WTC11 (cell line): ENCODE measurements at regions not wholly inside any gene's neighbourhood (a gene's known extent, or its start where the extent isn't known, plus 50 kb on each side); places are given as distances from the start of the nearest gene placed in this dataset.

Experiments used
- ATAC-seq: fragments of 200-7000 bp; cut with Tn5 transposase; 2 replicates; pipeline ENCODE4 v1.10.0; 2021; ENCODE audit warnings: mild to moderate bottlenecking, moderate library complexity
- CTCF ChIA-PET: fragments of 300-600 bp; sonication (Branson Sonifier 250); formaldehyde crosslinking; loops from one replicate; lab custom pipeline; 2021; ENCODE audit warnings: antibody characterized with exemption; lab: Charles Lee
- POLR2A ChIA-PET: fragments of 350-600 bp; sonication (Branson Sonifier 250); formaldehyde crosslinking; loops from one replicate; lab custom pipeline; 2021; ENCODE audit warnings: antibody characterized with exemption; lab: Charles Lee
- DNase-seq: peaks from one replicate; pipeline ENCODE4 v3.0.0; 2021; ENCODE audit warnings: low spot score
- H3K27ac Mint-ChIP-seq: 2 replicates; pipeline ENCODE4 v1.8.0; 2021; ENCODE audit warnings: mixed read lengths
- H3K27me3 Mint-ChIP-seq: 2 replicates; pipeline ENCODE4 v1.8.0; 2021; ENCODE audit warnings: low read depth, mild to moderate bottlenecking, moderate library complexity, mixed read lengths
- H3K36me3 Mint-ChIP-seq: 2 replicates; pipeline ENCODE4 v1.8.0; 2021; ENCODE audit warnings: mixed read lengths
- H3K4me1 Mint-ChIP-seq: 2 replicates; pipeline ENCODE4 v1.8.0; 2022; ENCODE audit warnings: mixed read lengths
- H3K4me3 Mint-ChIP-seq: 2 replicates; pipeline ENCODE4 v1.8.0; 2021; ENCODE audit warnings: mild to moderate bottlenecking, moderate library complexity, mixed read lengths
- H3K9me3 Mint-ChIP-seq: 2 replicates; pipeline ENCODE4 v1.8.0; 2021; ENCODE audit warnings: mixed read lengths
- ATF1 ChIP-seq: sonication (generic); formaldehyde crosslinking; IDR thresholded peaks from 2 replicates; pipeline ENCODE4 v1.8.1; 2023; ENCODE audit warnings: mild to moderate bottlenecking, moderate library complexity, missing genetic modification reagents
- CBFB ChIP-seq: sonication (generic); formaldehyde crosslinking; IDR thresholded peaks from 2 replicates; pipeline ENCODE4 v1.8.1; 2022; ENCODE audit warnings: mild to moderate bottlenecking, low read depth, missing genetic modification reagents
- EMX1 ChIP-seq: fragments of 250-450 bp; sonication (Bioruptor Pico); IDR thresholded peaks from 2 replicates; pipeline ENCODE4 v1.8.0; 2021; ENCODE audit warnings: mild to moderate bottlenecking
- FOXK1 ChIP-seq: sonication (generic); formaldehyde crosslinking; IDR thresholded peaks from 2 replicates; pipeline ENCODE4 v1.8.0; 2022; ENCODE audit warnings: mild to moderate bottlenecking, moderate library complexity, missing genetic modification reagents
- GRHL2 ChIP-seq: fragments of 250-450 bp; sonication (Bioruptor Pico); IDR thresholded peaks from 2 replicates; pipeline ENCODE4 v1.8.0; 2022; ENCODE audit warnings: mild to moderate bottlenecking, moderate library complexity; ENCODE audit not compliant: insufficient replicate concordance, severe bottlenecking
- IRF2 ChIP-seq: sonication (generic); formaldehyde crosslinking; IDR thresholded peaks from 2 replicates; pipeline ENCODE4 v1.8.0; 2022; ENCODE audit warnings: low read depth, missing genetic modification reagents, borderline replicate concordance
- KAT7 ChIP-seq: sonication (generic); formaldehyde crosslinking; IDR thresholded peaks from 2 replicates; pipeline ENCODE4 v1.8.1; 2023; ENCODE audit warnings: missing genetic modification reagents, mild to moderate bottlenecking, borderline replicate concordance
- OVOL2 ChIP-seq: fragments of 250-450 bp; sonication (Bioruptor Pico); IDR thresholded peaks from 2 replicates; pipeline ENCODE4 v1.9.0; 2021; ENCODE audit warnings: mild to moderate bottlenecking, borderline replicate concordance
- SMAD3 ChIP-seq: sonication (generic); formaldehyde crosslinking; IDR thresholded peaks from 2 replicates; pipeline ENCODE4 v1.8.0; 2022; ENCODE audit warnings: missing genetic modification reagents, mild to moderate bottlenecking, borderline replicate concordance
- TEAD1 ChIP-seq: sonication (generic); formaldehyde crosslinking; IDR thresholded peaks from 2 replicates; pipeline ENCODE4 v1.8.0; 2022; ENCODE audit warnings: mild to moderate bottlenecking, missing genetic modification reagents
- ZBTB21 ChIP-seq: sonication (generic); formaldehyde crosslinking; IDR thresholded peaks from 2 replicates; pipeline ENCODE4 v1.8.1; 2023; ENCODE audit warnings: mild to moderate bottlenecking, missing genetic modification reagents, borderline replicate concordance
- ZNF138 ChIP-seq: sonication (generic); formaldehyde crosslinking; conservative IDR thresholded peaks from 2 replicates; pipeline ENCODE4 v1.8.1; 2022; ENCODE audit warnings: mild to moderate bottlenecking, moderate library complexity, missing genetic modification reagents
- ZNF263 ChIP-seq: sonication (generic); formaldehyde crosslinking; IDR thresholded peaks from 2 replicates; pipeline ENCODE4 v1.8.1; 2022; ENCODE audit warnings: low read depth, mild to moderate bottlenecking, moderate library complexity, missing genetic modification reagents
- ZNF396 ChIP-seq: fragments of 250-450 bp; sonication (Bioruptor Pico); IDR thresholded peaks from 2 replicates; pipeline ENCODE4 v1.8.0; 2021; ENCODE audit warnings: mild to moderate bottlenecking, moderate library complexity, borderline replicate concordance
- TF ChIP-seq, protein P1 (sequence below): fragments of 250-450 bp; sonication (Bioruptor Pico); IDR thresholded peaks from 2 replicates; pipeline ENCODE4 v2.1.2; 2022; ENCODE audit warnings: mild to moderate bottlenecking, moderate library complexity
- TF ChIP-seq, protein P2 (sequence below): sonication (generic); formaldehyde crosslinking; IDR thresholded peaks from 2 replicates; pipeline ENCODE4 v1.8.0; 2022; ENCODE audit warnings: mild to moderate bottlenecking, missing genetic modification reagents
- TF ChIP-seq, protein P3 (sequence below): sonication (generic); formaldehyde crosslinking; IDR thresholded peaks from 2 replicates; pipeline ENCODE4 v1.8.0; 2023; ENCODE audit warnings: missing genetic modification reagents
- TF ChIP-seq, protein P4 (sequence below): fragments of 250-450 bp; sonication (Bioruptor Pico); conservative IDR thresholded peaks from 2 replicates; pipeline ENCODE4 v1.9.0; 2021; ENCODE audit warnings: mild to moderate bottlenecking
- TF ChIP-seq, protein P5 (sequence below): fragments of 200-600 bp; IDR thresholded peaks from 2 replicates; pipeline ENCODE4 v1.8.0; 2022; ENCODE audit warnings: antibody characterized with exemption

DNA sequence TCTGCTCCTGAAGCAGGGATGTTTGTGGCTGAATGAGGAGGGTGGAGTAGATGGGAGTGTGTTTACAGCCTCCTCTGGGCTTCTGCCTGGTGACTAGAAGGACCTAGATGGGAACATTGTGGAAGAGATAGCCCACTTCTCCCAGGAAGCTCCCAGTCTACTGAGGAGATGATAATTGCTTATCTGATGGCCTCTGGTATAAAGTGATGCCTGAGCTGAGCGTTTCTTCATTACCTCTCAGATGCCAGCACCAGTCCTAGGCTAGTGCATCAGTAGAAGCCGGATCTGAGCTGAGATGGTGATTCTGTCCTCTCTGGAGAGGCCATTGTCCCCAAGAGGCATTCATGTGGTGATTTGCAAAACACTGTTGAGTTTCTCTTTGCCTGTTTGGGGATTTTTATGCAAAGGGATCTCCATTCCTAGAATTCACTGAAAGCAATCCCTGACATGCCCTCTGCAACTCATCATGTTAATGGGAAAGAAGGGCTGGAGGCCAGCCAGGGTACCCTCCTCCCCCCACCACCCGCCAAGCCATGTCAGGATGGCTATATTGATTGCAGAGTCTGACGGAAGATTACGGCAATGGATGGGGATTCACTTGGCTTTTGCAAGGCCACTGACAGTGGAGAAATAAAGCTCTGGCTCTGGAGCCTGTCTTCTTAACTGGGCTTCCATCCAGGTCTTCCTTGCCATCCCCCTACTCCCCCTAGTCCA, 166.4 kb upstream of the ROPN1 start:
- Mint-ChIP-seq H3K27ac (peak overlapping the region; percentile 95), H3K4me1 (peaks cover 15% of the 10 kb centered on the region; the same call in 1 of the 2 replicates), H3K4me3 (peak overlapping the region; percentile 26; the same call in 1 of the 2 replicates), H3K9me3 (peaks cover 20% of the 10 kb centered on the region), H3K27me3 (no peaks in the 10 kb centered on the region; the same call in 1 of the 2 replicates), H3K36me3 (peaks cover 10% of the 10 kb centered on the region)
- ATAC-seq (peak; percentile 92), DNase-seq (peak; percentile 59)
- no peak for TF ChIP-seq SMAD3 (CRISPR knock-in tag)
- TF ChIP-seq TEAD1 = 0 out of 2 replicates have a peak, but pooled peaks have one; percentile 52
- TF ChIP-seq, protein P1, sequence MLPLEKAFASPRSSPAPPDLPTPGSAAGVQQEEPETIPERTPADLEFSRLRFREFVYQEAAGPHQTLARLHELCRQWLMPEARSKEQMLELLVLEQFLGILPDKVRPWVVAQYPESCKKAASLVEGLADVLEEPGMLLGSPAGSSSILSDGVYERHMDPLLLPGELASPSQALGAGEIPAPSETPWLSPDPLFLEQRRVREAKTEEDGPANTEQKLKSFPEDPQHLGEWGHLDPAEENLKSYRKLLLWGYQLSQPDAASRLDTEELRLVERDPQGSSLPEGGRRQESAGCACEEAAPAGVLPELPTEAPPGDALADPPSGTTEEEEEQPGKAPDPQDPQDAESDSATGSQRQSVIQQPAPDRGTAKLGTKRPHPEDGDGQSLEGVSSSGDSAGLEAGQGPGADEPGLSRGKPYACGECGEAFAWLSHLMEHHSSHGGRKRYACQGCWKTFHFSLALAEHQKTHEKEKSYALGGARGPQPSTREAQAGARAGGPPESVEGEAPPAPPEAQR (CRISPR knock-in tag) = 0 out of 2 replicates have a peak, but pooled peaks have one; percentile 44
- peak; percentile 77; the same call in 1 of the 2 replicates for TF ChIP-seq ZNF396 (CRISPR knock-in tag)
- no peak for TF ChIP-seq ZNF138 (CRISPR knock-in tag)
- no peak for TF ChIP-seq GRHL2 (CRISPR knock-in tag)
- no peak for TF ChIP-seq IRF2
- no peak for TF ChIP-seq OVOL2 (CRISPR knock-in tag)
- POLR2A ChIA-PET = interaction anchor here (0.6 to 1.4 kb wide), 2 partner anchors 126 to 159 kb away, joined by 3 to 5 read pairs; partner anchors contain the start of gene KALRN
- CTCF ChIA-PET = interaction anchor here (0.5 to 1.1 kb wide), 3 partner anchors 125 to 601 kb away, joined by 3 to 8 read pairs (median 4); partner anchors contain the start of gene KALRN

DNA sequence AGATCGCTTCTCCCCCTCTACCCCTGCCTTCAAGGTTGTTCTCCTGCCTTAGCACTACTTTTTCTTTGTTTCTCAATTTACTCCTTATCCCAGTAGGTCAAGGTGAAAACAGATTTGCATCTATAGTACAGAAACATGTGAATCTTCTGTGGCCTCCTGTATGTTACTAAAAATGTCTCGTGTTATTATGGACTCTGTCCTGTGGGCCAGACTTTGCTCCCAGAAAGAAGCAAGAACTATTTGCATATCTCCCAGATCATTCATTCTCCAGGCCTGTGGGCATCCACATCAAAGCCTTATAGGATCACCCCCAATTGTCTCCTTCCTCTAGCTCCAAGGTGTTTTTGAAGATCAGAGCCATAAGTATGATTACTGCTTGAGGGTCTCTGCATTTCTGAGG, 169.5 kb upstream of the ROPN1 start:
- Mint-ChIP-seq H3K4me3 (no peak overlapping the region), H3K36me3 (no peaks in the 10 kb centered on the region; the same call in 1 of the 2 replicates), H3K9me3 (peaks cover 2% of the 10 kb centered on the region), H3K4me1 (peaks cover 15% of the 10 kb centered on the region; the same call in 1 of the 2 replicates), H3K27ac (peak overlapping the region; percentile 28), H3K27me3 (no peaks in the 10 kb centered on the region; the same call in 1 of the 2 replicates)
- TF ChIP-seq ZBTB21 (CRISPR knock-in tag) = no peak
- ChIA-PET POLR2A (no interaction called here), CTCF (no interaction called here)
- DNase-seq (no peak), ATAC-seq (no peak)

DNA sequence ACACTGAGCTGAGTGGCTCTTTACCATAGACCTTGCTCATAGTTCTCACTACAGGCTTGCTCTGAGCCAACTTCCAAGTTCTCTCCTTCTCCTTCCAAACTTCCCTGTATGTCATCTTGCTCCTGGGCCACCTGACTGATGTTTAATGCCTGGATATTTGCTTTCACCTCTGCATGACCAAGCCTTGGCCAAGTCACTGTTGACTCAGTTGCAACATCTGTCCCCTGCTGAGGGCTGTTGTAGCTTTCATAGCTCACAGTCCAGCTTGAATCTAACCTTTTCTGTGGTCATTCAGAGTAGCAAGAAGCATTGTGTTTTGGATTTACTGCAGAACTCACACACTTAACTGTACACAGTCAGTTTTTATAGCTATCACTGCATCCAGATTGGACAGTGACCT, 171.8 kb upstream of the ROPN1 start:
- Mint-ChIP-seq H3K27ac (no peak overlapping the region), H3K4me3 (no peak overlapping the region), H3K4me1 (peaks cover 15% of the 10 kb centered on the region; the same call in 1 of the 2 replicates), H3K36me3 (no peaks in the 10 kb centered on the region), H3K9me3 (no peaks in the 10 kb centered on the region), H3K27me3 (no peaks in the 10 kb centered on the region)
- DNase-seq = no peak
- no peak for ATAC-seq
- ChIA-PET CTCF (no interaction called here), POLR2A (no interaction called here)
- TF ChIP-seq, protein P2, sequence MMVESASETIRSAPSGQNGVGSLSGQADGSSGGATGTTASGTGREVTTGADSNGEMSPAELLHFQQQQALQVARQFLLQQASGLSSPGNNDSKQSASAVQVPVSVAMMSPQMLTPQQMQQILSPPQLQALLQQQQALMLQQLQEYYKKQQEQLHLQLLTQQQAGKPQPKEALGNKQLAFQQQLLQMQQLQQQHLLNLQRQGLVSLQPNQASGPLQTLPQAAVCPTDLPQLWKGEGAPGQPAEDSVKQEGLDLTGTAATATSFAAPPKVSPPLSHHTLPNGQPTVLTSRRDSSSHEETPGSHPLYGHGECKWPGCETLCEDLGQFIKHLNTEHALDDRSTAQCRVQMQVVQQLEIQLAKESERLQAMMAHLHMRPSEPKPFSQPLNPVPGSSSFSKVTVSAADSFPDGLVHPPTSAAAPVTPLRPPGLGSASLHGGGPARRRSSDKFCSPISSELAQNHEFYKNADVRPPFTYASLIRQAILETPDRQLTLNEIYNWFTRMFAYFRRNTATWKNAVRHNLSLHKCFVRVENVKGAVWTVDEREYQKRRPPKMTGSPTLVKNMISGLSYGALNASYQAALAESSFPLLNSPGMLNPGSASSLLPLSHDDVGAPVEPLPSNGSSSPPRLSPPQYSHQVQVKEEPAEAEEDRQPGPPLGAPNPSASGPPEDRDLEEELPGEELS (CRISPR knock-in tag) = no peak
- TF ChIP-seq KAT7 (CRISPR knock-in tag) = no peak
- TF ChIP-seq FOXK1 (CRISPR knock-in tag) = no peak
- TF ChIP-seq, protein P3, sequence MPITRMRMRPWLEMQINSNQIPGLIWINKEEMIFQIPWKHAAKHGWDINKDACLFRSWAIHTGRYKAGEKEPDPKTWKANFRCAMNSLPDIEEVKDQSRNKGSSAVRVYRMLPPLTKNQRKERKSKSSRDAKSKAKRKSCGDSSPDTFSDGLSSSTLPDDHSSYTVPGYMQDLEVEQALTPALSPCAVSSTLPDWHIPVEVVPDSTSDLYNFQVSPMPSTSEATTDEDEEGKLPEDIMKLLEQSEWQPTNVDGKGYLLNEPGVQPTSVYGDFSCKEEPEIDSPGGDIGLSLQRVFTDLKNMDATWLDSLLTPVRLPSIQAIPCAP (CRISPR knock-in tag) = no peak
- TF ChIP-seq CBFB (CRISPR knock-in tag) = no peak
- TF ChIP-seq, protein P4, sequence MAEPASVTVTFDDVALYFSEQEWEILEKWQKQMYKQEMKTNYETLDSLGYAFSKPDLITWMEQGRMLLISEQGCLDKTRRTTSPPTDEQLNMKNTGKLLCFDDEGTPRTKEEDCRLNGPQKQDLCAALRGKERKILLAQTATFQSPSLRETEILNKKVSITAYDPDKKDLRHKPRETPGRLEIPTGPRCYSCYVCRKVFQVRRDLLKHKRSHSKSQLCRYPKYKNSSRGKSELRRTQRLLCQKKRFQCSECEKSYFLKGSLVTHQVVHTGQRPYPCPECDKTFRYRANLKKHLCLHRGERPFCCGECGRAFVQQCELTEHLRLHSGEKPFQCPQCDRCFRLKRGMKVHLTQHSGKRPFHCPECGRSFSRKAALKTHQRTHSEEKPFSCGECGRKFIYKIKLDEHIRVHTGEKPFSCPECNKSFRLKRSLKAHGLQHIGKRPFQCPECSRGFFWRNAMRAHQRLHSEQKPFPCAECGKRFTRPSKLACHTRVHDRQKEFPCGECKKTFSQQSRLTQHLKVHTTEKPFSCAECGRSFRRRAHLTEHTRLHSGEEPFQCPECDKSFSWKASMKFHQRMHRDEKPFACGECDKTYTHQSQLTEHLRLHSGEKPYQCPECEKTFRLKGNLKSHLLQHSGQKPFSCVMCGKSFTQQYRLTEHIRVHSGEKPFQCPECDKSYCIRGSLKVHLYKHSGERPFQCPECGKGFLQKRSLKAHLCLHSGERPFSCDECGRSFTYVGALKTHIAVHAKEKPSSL (CRISPR knock-in tag) = no peak
- TF ChIP-seq ATF1 = no peak
- no peak for TF ChIP-seq ZNF263
- no peak for TF ChIP-seq EMX1 (CRISPR knock-in tag)
- TF ChIP-seq, protein P5, sequence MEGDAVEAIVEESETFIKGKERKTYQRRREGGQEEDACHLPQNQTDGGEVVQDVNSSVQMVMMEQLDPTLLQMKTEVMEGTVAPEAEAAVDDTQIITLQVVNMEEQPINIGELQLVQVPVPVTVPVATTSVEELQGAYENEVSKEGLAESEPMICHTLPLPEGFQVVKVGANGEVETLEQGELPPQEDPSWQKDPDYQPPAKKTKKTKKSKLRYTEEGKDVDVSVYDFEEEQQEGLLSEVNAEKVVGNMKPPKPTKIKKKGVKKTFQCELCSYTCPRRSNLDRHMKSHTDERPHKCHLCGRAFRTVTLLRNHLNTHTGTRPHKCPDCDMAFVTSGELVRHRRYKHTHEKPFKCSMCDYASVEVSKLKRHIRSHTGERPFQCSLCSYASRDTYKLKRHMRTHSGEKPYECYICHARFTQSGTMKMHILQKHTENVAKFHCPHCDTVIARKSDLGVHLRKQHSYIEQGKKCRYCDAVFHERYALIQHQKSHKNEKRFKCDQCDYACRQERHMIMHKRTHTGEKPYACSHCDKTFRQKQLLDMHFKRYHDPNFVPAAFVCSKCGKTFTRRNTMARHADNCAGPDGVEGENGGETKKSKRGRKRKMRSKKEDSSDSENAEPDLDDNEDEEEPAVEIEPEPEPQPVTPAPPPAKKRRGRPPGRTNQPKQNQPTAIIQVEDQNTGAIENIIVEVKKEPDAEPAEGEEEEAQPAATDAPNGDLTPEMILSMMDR = no peak
